Activated T-helper 2 cell treated with anti-CD3 and anti-CD28 coated beads, Interferon-gamma antibody, Interleukin-2, Interleukin-4, amounts not matched to agents 10 μg/mL and 5 μg/mL and 100 μg/mL, durations not matched to agents 14 hours and 24 hours and 36 hours (primary cell): ENCODE measurements at regions not wholly inside any gene's neighbourhood (a gene's known extent, or its start where the extent isn't known, plus 50 kb on each side); places are given as distances from the start of the nearest gene placed in this dataset.

Source experiments
- DNase-seq: peaks from one replicate; pipeline ENCODE4 v3.0.0; 2021; ENCODE audit warnings: low spot score
- H3K27ac Mint-ChIP-seq: one replicate; pipeline ENCODE4 v1.8.0; 2021; ENCODE audit warnings: mixed read lengths
- H3K27me3 Mint-ChIP-seq: one replicate; pipeline ENCODE4 v1.8.0; 2021; ENCODE audit warnings: low read depth, mixed read lengths
- H3K36me3 Mint-ChIP-seq: one replicate; pipeline ENCODE4 v1.8.0; 2021; ENCODE audit warnings: low read depth, mixed read lengths
- H3K4me1 Mint-ChIP-seq: one replicate; pipeline ENCODE4 v1.8.0; 2021; ENCODE audit warnings: low read depth, mixed read lengths
- H3K4me3 Mint-ChIP-seq: one replicate; pipeline ENCODE4 v1.8.0; 2021; ENCODE audit warnings: low read depth, mild to moderate bottlenecking, moderate library complexity, mixed read lengths
- H3K9me3 Mint-ChIP-seq: one replicate; pipeline ENCODE4 v1.8.0; 2021; ENCODE audit warnings: mixed read lengths
- intact Hi-C: fragments of 100-400 bp; cut with micrococcal nuclease; formaldehyde crosslinking; loops from one replicate; pipeline ENCODE4 v1.15.1; 2023

DNA sequence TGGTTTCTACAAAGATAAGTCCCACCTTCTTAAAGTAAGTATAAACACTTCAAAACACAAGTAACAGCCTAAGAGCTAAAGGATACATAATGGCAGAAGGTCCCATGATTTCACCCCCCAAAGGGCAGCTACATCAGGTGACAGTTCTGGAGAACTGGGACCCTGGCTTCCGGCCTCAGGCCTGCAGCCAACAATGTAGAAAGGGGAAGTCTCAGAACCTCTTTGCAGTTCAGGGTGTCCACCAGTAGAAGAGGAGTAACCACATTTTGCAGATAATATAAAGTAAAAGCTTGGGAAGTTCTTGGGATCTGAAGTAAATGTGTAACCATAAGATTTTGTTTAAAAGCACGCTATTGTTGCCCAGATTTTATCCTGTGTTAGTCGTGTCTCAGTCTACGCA is 267.4 kb upstream of the VLDLR start:
- no peak for DNase-seq
- no peaks in the 10 kb centered on the region for H3K9me3 Mint-ChIP-seq
- intact Hi-C loops = no loop called here
- H3K4me3 Mint-ChIP-seq = no peak overlapping the region
- H3K27ac Mint-ChIP-seq = no peak overlapping the region
- H3K36me3 Mint-ChIP-seq = no peaks in the 10 kb centered on the region
- H3K4me1 Mint-ChIP-seq = no peaks in the 10 kb centered on the region
- no peaks in the 10 kb centered on the region for H3K27me3 Mint-ChIP-seq

GRCh38 chr9:2354856-2355696 is 266.5 kb upstream of the VLDLR start:
- Mint-ChIP-seq H3K4me3 (no peak overlapping the region), H3K27me3 (no peaks in the 10 kb centered on the region)
- intact Hi-C loops = no loop called here

GRCh38 chr9:2355697-2355983 is 265.9 kb upstream of the VLDLR start:
- no peak overlapping the region for H3K4me3 Mint-ChIP-seq
- no peaks in the 10 kb centered on the region for H3K27me3 Mint-ChIP-seq
- H3K9me3 Mint-ChIP-seq = no peaks in the 10 kb centered on the region
- intact Hi-C loops = no loop called here
- no peaks in the 10 kb centered on the region for H3K36me3 Mint-ChIP-seq
- no peaks in the 10 kb centered on the region for H3K4me1 Mint-ChIP-seq
- DNase-seq = no peak
- no peak overlapping the region for H3K27ac Mint-ChIP-seq

More at GRCh38 chr9:2354856-2355696, 266.5 kb upstream of the VLDLR start:
- no peak for DNase-seq
- Mint-ChIP-seq H3K36me3 (no peaks in the 10 kb centered on the region), H3K27ac (no peak overlapping the region), H3K4me1 (no peaks in the 10 kb centered on the region), H3K9me3 (no peaks in the 10 kb centered on the region)

DNA sequence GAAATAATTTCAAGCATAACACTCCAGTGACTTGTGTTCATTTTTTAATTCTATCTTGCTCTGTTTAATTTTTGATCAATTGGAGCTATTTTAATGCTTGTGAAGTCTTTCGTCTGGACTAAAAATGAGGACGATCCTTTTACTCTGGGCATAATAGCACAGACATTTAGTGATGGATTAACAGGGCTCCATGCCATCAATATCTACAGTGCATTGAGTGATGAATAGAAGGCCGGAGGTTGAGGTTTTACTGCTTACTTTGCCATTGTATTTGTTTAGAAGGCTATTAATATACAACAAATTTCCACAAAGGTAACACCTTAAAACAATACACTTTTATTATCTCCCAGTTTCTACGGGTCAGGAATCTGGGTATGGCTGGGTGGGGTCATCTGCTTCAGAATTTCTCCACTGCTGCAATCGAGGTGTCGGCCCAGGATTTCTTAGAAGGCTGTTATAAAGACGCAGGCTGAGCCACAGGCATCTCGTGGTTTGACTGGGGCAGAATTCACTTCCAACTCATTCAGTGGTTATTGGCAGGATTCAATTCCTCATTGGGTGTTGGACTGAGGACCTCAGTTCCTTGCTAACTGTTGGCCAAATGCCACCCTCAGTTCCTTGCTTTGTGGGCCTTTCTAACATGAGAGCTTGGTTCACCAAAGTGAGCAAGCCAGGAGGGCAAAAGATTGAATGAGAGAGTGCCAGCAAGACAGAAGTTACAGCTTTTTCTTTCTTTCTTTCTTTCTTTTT is 265.4 kb upstream of the VLDLR start:
- DNase-seq = no peak

GRCh38 chr9:2359891-2360471 is 261.6 kb upstream of the VLDLR start:
- no peak overlapping the region for H3K4me3 Mint-ChIP-seq
- no peaks in the 10 kb centered on the region for H3K9me3 Mint-ChIP-seq
- DNase-seq = no peak
- H3K36me3 Mint-ChIP-seq = no peaks in the 10 kb centered on the region
- no peaks in the 10 kb centered on the region for H3K4me1 Mint-ChIP-seq
- intact Hi-C loops = no loop called here
- H3K27me3 Mint-ChIP-seq = peaks cover 2% of the 10 kb centered on the region
- H3K27ac Mint-ChIP-seq = no peak overlapping the region

More for the DNA sequence above, 265.4 kb upstream of the VLDLR start:
- no peaks in the 10 kb centered on the region for H3K9me3 Mint-ChIP-seq
- no peaks in the 10 kb centered on the region for H3K4me1 Mint-ChIP-seq
- H3K4me3 Mint-ChIP-seq = no peak overlapping the region
- H3K36me3 Mint-ChIP-seq = no peaks in the 10 kb centered on the region
- intact Hi-C loops = no loop called here
- H3K27ac Mint-ChIP-seq = no peak overlapping the region
- H3K27me3 Mint-ChIP-seq = no peaks in the 10 kb centered on the region

DNA sequence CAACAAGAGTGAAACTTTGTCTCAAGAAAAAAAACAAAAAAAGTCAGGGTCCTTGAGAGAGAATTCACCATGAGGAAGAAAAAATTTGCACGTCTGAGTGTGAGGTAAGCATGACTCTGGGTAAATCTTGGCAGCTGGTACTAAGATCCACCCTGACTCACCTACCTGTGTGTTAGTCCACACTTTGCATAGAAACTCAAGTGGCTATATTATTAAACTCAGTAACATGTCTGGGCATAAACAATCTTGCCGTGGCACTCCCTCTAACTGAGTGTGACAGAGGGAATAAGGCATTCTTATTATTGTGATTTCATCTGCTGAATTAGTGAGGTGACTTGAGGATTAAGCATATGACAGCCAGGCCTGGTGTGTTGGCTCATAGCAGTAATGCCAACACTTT is 259.4 kb upstream of the VLDLR start:
- peaks cover 2% of the 10 kb centered on the region for H3K27me3 Mint-ChIP-seq
- no peaks in the 10 kb centered on the region for H3K36me3 Mint-ChIP-seq
- no peaks in the 10 kb centered on the region for H3K4me1 Mint-ChIP-seq
- H3K4me3 Mint-ChIP-seq = no peak overlapping the region
- H3K27ac Mint-ChIP-seq = no peak overlapping the region
- DNase-seq = no peak
- intact Hi-C loops = no loop called here
- no peaks in the 10 kb centered on the region for H3K9me3 Mint-ChIP-seq

- intact Hi-C loops = no loop called here
- Mint-ChIP-seq H3K27me3 (peaks cover 2% of the 10 kb centered on the region), H3K9me3 (no peaks in the 10 kb centered on the region), H3K4me3 (no peak overlapping the region), H3K27ac (no peak overlapping the region), H3K36me3 (no peaks in the 10 kb centered on the region), H3K4me1 (no peaks in the 10 kb centered on the region)
- DNase-seq = no peak
These were observed 258.3 kb upstream of the VLDLR start for GRCh38 chr9:2363138-2363745.

- intact Hi-C loops = no loop called here
- Mint-ChIP-seq H3K36me3 (no peaks in the 10 kb centered on the region), H3K4me1 (no peaks in the 10 kb centered on the region), H3K27ac (no peak overlapping the region), H3K4me3 (no peak overlapping the region), H3K9me3 (no peaks in the 10 kb centered on the region), H3K27me3 (peaks cover 2% of the 10 kb centered on the region)
- DNase-seq = no peak
These were observed 257.8 kb upstream of the VLDLR start for GRCh38 chr9:2363781-2364180.

DNA sequence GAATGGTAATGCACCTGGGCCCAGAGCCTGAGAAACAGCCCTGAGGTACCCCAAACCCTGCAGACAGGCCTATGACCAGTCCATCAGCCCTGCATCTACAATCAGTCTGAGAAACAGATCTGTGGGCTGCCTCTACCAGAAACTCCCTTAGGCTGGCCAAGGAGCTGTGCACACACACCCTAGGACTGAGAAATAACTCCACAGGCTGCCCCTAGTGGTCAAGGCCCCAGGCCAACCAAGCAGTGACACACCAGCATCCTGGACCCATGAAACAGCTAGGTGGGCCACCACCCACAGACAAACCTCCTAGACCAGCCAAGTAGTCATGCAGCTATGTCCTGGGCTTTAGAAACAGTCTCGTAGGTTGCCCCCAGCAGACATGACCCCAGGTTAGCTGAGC is 253.6 kb upstream of the VLDLR start:
- Mint-ChIP-seq H3K27ac (no peak overlapping the region), H3K9me3 (no peaks in the 10 kb centered on the region), H3K36me3 (no peaks in the 10 kb centered on the region), H3K4me3 (no peak overlapping the region), H3K27me3 (peaks cover 2% of the 10 kb centered on the region), H3K4me1 (no peaks in the 10 kb centered on the region)
- DNase-seq = no peak
- intact Hi-C loops = no loop called here

GRCh38 chr9:2373648-2374047 is 247.9 kb upstream of the VLDLR start:
- DNase-seq = no peak
- Mint-ChIP-seq H3K4me1 (no peaks in the 10 kb centered on the region), H3K4me3 (no peak overlapping the region), H3K9me3 (no peaks in the 10 kb centered on the region), H3K36me3 (no peaks in the 10 kb centered on the region), H3K27me3 (peaks cover 1% of the 10 kb centered on the region), H3K27ac (no peak overlapping the region)
- intact Hi-C loops = no loop called here

- intact Hi-C loops = no loop called here
- no peak for DNase-seq
- no peaks in the 10 kb centered on the region for H3K9me3 Mint-ChIP-seq
These were observed 246.5 kb upstream of the VLDLR start for GRCh38 chr9:2375114-2375513.

GRCh38 chr9:2377117-2377516 is 244.5 kb upstream of the VLDLR start:
- Mint-ChIP-seq H3K27ac (no peak overlapping the region), H3K36me3 (no peaks in the 10 kb centered on the region), H3K27me3 (no peaks in the 10 kb centered on the region)

More at GRCh38 chr9:2375114-2375513, 246.5 kb upstream of the VLDLR start:
- H3K4me1 Mint-ChIP-seq = no peaks in the 10 kb centered on the region
- no peak overlapping the region for H3K27ac Mint-ChIP-seq
- H3K27me3 Mint-ChIP-seq = no peaks in the 10 kb centered on the region
- no peaks in the 10 kb centered on the region for H3K36me3 Mint-ChIP-seq
- H3K4me3 Mint-ChIP-seq = no peak overlapping the region

GRCh38 chr9:2377834-2378233 is 243.8 kb upstream of the VLDLR start:
- intact Hi-C loops = no loop called here
- H3K27me3 Mint-ChIP-seq = no peaks in the 10 kb centered on the region
- no peaks in the 10 kb centered on the region for H3K36me3 Mint-ChIP-seq

More at GRCh38 chr9:2377117-2377516, 244.5 kb upstream of the VLDLR start:
- DNase-seq = no peak
- Mint-ChIP-seq H3K9me3 (no peaks in the 10 kb centered on the region), H3K4me1 (no peaks in the 10 kb centered on the region), H3K4me3 (no peak overlapping the region)
- intact Hi-C loops = no loop called here

More at GRCh38 chr9:2377834-2378233, 243.8 kb upstream of the VLDLR start:
- H3K27ac Mint-ChIP-seq = no peak overlapping the region
- no peaks in the 10 kb centered on the region for H3K9me3 Mint-ChIP-seq
- no peak for DNase-seq
- H3K4me1 Mint-ChIP-seq = no peaks in the 10 kb centered on the region
- H3K4me3 Mint-ChIP-seq = no peak overlapping the region
